ENCODE measurements at regions not wholly inside any gene's neighbourhood (a gene's known extent, or its start where the extent isn't known, plus 50 kb on each side); places are given as distances from the start of the nearest gene placed in this dataset.

- Histone ChIP-seq H4K20me1 (ENCODE audit: insufficient read depth) (no peaks in the 10 kb centered on the region), H3K79me2 (replicated peaks; ENCODE audit: insufficient read depth, low read length) (no peaks in the 10 kb centered on the region), H3K27me3 (ENCODE audit: insufficient read depth, low read depth, low read length) (no peaks in the 10 kb centered on the region), H3K9me3 (ENCODE audit: low read length) (no peaks in the 10 kb centered on the region), H3K9me2 (ENCODE audit: insufficient read depth, low read length) (no peaks in the 10 kb centered on the region), H2AFZ (ENCODE audit: low read depth, low read length) (no peak overlapping the region), H3K27ac (ENCODE audit: low read length) (no peak overlapping the region), H3F3A (ENCODE audit: insufficient read depth, low read length, poor library complexity, severe bottlenecking) (no peaks in the 10 kb centered on the region), H3K4me2 (ENCODE audit: low read length) (no peak overlapping the region), H3K4me3 (ENCODE audit: low read length) (no peak overlapping the region), H3K9ac (ENCODE audit: low read length) (no peak overlapping the region), H3K36me3 (ENCODE audit: insufficient read depth, low read length) (no peaks in the 10 kb centered on the region)
- no peak for TF ChIP-seq REST (IDR thresholded peaks at IDR 0.05; ENCODE audit: borderline replicate concordance)
Observed at GRCh38 chr18:78734614-78734945, 245.0 kb upstream of the SALL3 start.

GRCh38 chr18:78735131-78736014 is 244.2 kb upstream of the SALL3 start:
- H3K36me3 ChIP-seq (ENCODE audit: insufficient read depth, low read length): no peaks in the 10 kb centered on the region
- no peaks in the 10 kb centered on the region for H3K79me2 ChIP-seq (replicated peaks; ENCODE audit: insufficient read depth, low read length)
- H3F3A ChIP-seq (ENCODE audit: insufficient read depth, low read length, poor library complexity, severe bottlenecking): no peaks in the 10 kb centered on the region
- H3K4me2 ChIP-seq (ENCODE audit: low read length): no peak overlapping the region
- no peaks in the 10 kb centered on the region for H3K9me2 ChIP-seq (ENCODE audit: insufficient read depth, low read length)
- H4K20me1 ChIP-seq (ENCODE audit: insufficient read depth): no peaks in the 10 kb centered on the region
- no peak overlapping the region for H3K9ac ChIP-seq (ENCODE audit: low read length)
- no peaks in the 10 kb centered on the region for H3K9me3 ChIP-seq (ENCODE audit: low read length)
- H3K27ac ChIP-seq (ENCODE audit: low read length): no peak overlapping the region
- no peak for TF ChIP-seq SMC3 (conservative IDR thresholded peaks at IDR 0.05; ENCODE audit: poor library complexity)
- no peaks in the 10 kb centered on the region for H3K27me3 ChIP-seq (ENCODE audit: insufficient read depth, low read depth, low read length)
- H2AFZ ChIP-seq (ENCODE audit: low read depth, low read length): no peak overlapping the region
- no peak overlapping the region for H3K4me3 ChIP-seq (ENCODE audit: low read length)

GRCh38 chr18:78736015-78736690 is 243.5 kb upstream of the SALL3 start:
- H2AFZ ChIP-seq (ENCODE audit: low read depth, low read length): no peak overlapping the region
- H3K9me3 ChIP-seq (ENCODE audit: low read length): no peaks in the 10 kb centered on the region
- H3K36me3 ChIP-seq (ENCODE audit: insufficient read depth, low read length): no peaks in the 10 kb centered on the region
- H4K20me1 ChIP-seq (ENCODE audit: insufficient read depth): no peaks in the 10 kb centered on the region
- H3K9me2 ChIP-seq (ENCODE audit: insufficient read depth, low read length): no peaks in the 10 kb centered on the region
- no peaks in the 10 kb centered on the region for H3F3A ChIP-seq (ENCODE audit: insufficient read depth, low read length, poor library complexity, severe bottlenecking)
- no peak overlapping the region for H3K4me3 ChIP-seq (ENCODE audit: low read length)
- H3K27ac ChIP-seq (ENCODE audit: low read length): no peak overlapping the region
- TF ChIP-seq CTCF (IDR thresholded peaks at IDR 0.05; ENCODE audit: poor library complexity, severe bottlenecking) (no peak), EZH2 (IDR thresholded peaks at IDR 0.05; ENCODE audit: borderline replicate concordance, insufficient read depth, low read length, poor library complexity, severe bottlenecking) (no peak), TAF1 (IDR thresholded peaks at IDR 0.05; ENCODE audit: low read depth) (no peak), RAD21 (conservative IDR thresholded peaks at IDR 0.05) (no peak), SMC3 (conservative IDR thresholded peaks at IDR 0.05; ENCODE audit: poor library complexity) (no peak), REST (IDR thresholded peaks at IDR 0.05; ENCODE audit: borderline replicate concordance) (no peak), POLR2AphosphoS5 (IDR thresholded peaks at IDR 0.05) (no peak), MXI1 (conservative IDR thresholded peaks at IDR 0.05; ENCODE audit: poor library complexity, severe bottlenecking) (no peak), EP300 (conservative IDR thresholded peaks at IDR 0.05; ENCODE audit: poor library complexity, severe bottlenecking) (no peak)
- no peaks in the 10 kb centered on the region for H3K27me3 ChIP-seq (ENCODE audit: insufficient read depth, low read depth, low read length)
- no peak overlapping the region for H3K4me2 ChIP-seq (ENCODE audit: low read length)
- H3K9ac ChIP-seq (ENCODE audit: low read length): no peak overlapping the region
- H3K79me2 ChIP-seq (replicated peaks; ENCODE audit: insufficient read depth, low read length): no peaks in the 10 kb centered on the region
